K562 (cell line): ENCODE measurements at regions not wholly inside any gene's neighbourhood (a gene's known extent, or its start where the extent isn't known, plus 50 kb on each side); places are given as distances from the start of the nearest gene placed in this dataset.

Experiments used
- ATAC-seq: fragments of 200-7000 bp; cut with Tn5 transposase; 3 replicates; pipeline ENCODE4 v1.9.1; 2020; ENCODE audit warnings: moderate library complexity
- BruUV-seq: library from RNA; stranded (reverse); fragments of 400-500 nt; replicated peaks from 2 replicates; lab custom pipeline; 2021; lab: Mats Ljungman, UMichigan
- CTCF ChIA-PET: fragments of 300-600 bp; formaldehyde crosslinking; extraction: SDS; loops from one replicate; lab custom pipeline; 2021; ENCODE audit warnings: low intra/inter-chr PET ratio; lab: Yijun Ruan, JAX
- POLR2A ChIA-PET: fragments of 300-600, 350-650 bp; sonication (Branson Sonifier 250); formaldehyde crosslinking; extraction: SDS; loops from one replicate; lab custom pipeline; 2021; ENCODE audit warnings: antibody characterized with exemption, inconsistent platforms; lab: Yijun Ruan, JAX
- DNase-seq, 4 experiments: peaks; one replicate each; pipeline versions ENCODE4 v3.0.0 to v3.0.0-alpha.2; 2011 to 2018; ENCODE audit warnings: low spot score in 3 of 4, mixed read lengths in 3 of 4; ENCODE audit errors: extremely low read depth in 1 of 4
- FAIRE-seq: peaks from 2 replicates; lab custom pipeline; 2011; peaks lifted over from hg19 to GRCh38; lab: Jason Lieb, UNC
- H2AFZ ChIP-seq: 2 replicates; pipeline ENCODE4 v1.6.0; 2011; ENCODE audit warnings: low read depth, low read length, control low read depth, inconsistent platforms
- H3K27ac ChIP-seq: fragments of 200-600 bp; 3 replicates; pipeline ENCODE4 v1.8.0; 2011; ENCODE audit warnings: low read depth, mild to moderate bottlenecking, control low read depth, inconsistent platforms, low read length, moderate library complexity, mixed read lengths; ENCODE audit errors: extremely low read depth
- H3K27me3 ChIP-seq, 2 experiments: fragments of 300-600 bp in 1 of 2; 2 replicates in 1 of 2; 3 replicates in 1 of 2; pipeline versions ENCODE4 v1.6.0 to v1.8.0; 2011; ENCODE audit warnings: inconsistent platforms in 2 of 2, low read length in 2 of 2, mild to moderate bottlenecking in 1 of 2, mixed read lengths in 1 of 2, moderate library complexity in 1 of 2; ENCODE audit not compliant: control insufficient read depth in 2 of 2, insufficient read depth in 2 of 2
- H3K36me3 ChIP-seq: fragments of 300-600 bp; 3 replicates; pipeline ENCODE4 v1.8.0; 2011; ENCODE audit warnings: mild to moderate bottlenecking, low read length, inconsistent platforms; ENCODE audit not compliant: control insufficient read depth, insufficient read depth
- H3K4me1 ChIP-seq, 2 experiments: fragments of 200-600 bp in 1 of 2; replicated peaks in 1 of 2; 2 replicates in 1 of 2; 3 replicates in 1 of 2; pipeline versions ENCODE4 v1.5.1 to v1.8.0; 2011; ENCODE audit warnings: inconsistent platforms in 2 of 2, low read length in 2 of 2, mild to moderate bottlenecking in 1 of 2, mixed read lengths in 1 of 2, moderate library complexity in 1 of 2; ENCODE audit not compliant: control insufficient read depth in 2 of 2, insufficient read depth in 2 of 2
- H3K4me2 ChIP-seq: 2 replicates; pipeline ENCODE4 v1.6.1; 2011; ENCODE audit warnings: low read length, control low read depth, inconsistent platforms, mixed read lengths; ENCODE audit not compliant: insufficient read depth
- H3K4me3 ChIP-seq: fragments of 200-600 bp; sonication (generic), shearing (Covaris generic); 2 replicates; pipeline ENCODE4 v1.5.1; 2016; ENCODE audit warnings: control low read depth, inconsistent platforms
- H3K79me2 ChIP-seq: fragments of 200-600 bp; 3 replicates; pipeline ENCODE4 v1.8.0; 2011; ENCODE audit warnings: low read length, inconsistent platforms; ENCODE audit not compliant: control insufficient read depth, insufficient read depth
- H3K9ac ChIP-seq, 2 experiments: 2 replicates each; pipeline versions ENCODE4 v1.6.0 to v1.6.1; 2011; ENCODE audit warnings: low read depth in 2 of 2, low read length in 2 of 2, control low read depth in 1 of 2, inconsistent platforms in 1 of 2, mild to moderate bottlenecking in 1 of 2, mixed read lengths in 1 of 2; ENCODE audit not compliant: insufficient read depth in 1 of 2
- H3K9me1 ChIP-seq: one replicate; pipeline ENCODE4 v1.6.0; 2011; ENCODE audit warnings: inconsistent platforms, mild to moderate bottlenecking, low read length, moderate library complexity; ENCODE audit not compliant: control insufficient read depth, insufficient read depth
- H3K9me3 ChIP-seq: replicated peaks from 2 replicates; pipeline ENCODE4 v1.5.1; 2011; ENCODE audit warnings: low read depth, low read length, inconsistent platforms; ENCODE audit not compliant: control insufficient read depth, insufficient read depth
- H4K20me1 ChIP-seq: replicated peaks from 2 replicates; pipeline ENCODE4 v1.6.1; 2011; ENCODE audit warnings: low read length, inconsistent platforms, mixed read lengths; ENCODE audit not compliant: control insufficient read depth, insufficient read depth
- E2F3 ChIP-seq: fragments of 250-450 bp; sonication (Bioruptor Pico); IDR thresholded peaks from 2 replicates; pipeline ENCODE4 v1.4.0; 2020; ENCODE audit warnings: mild to moderate bottlenecking
- EWSR1 ChIP-seq: fragments of 450-650 bp; IDR thresholded peaks from 2 replicates; pipeline ENCODE4 v1.6.1; 2018; ENCODE audit warnings: borderline replicate concordance, mild to moderate bottlenecking, low read depth, moderate library complexity; ENCODE audit not compliant: partially characterized antibody
- SRSF9 ChIP-seq: fragments of 200-400 bp; formaldehyde crosslinking; IDR thresholded peaks from 2 replicates; pipeline ENCODE4 v1.6.1; 2017; ENCODE audit warnings: low read depth, low read length, borderline replicate concordance
- ZNF316 ChIP-seq: fragments of 450-650 bp; IDR thresholded peaks from 2 replicates; pipeline ENCODE4 v1.6.1; 2016
- ZNF354B ChIP-seq: fragments of 250-450 bp; sonication (Bioruptor Pico); IDR thresholded peaks from 2 replicates; pipeline ENCODE4 v1.4.0; 2020
- ZNF507 ChIP-seq: conservative IDR thresholded peaks from 2 replicates; pipeline ENCODE4 v1.6.1; 2017; ENCODE audit warnings: missing genetic modification characterization, missing compliant biosample characterization
- WGBS: fragments of 100-300 bp; shearing (Covaris generic); methylation state at CpG from one replicate; pipeline ENCODE4 v1.1.6; 2016; ENCODE audit warnings: low coverage, mixed read lengths; ENCODE audit not compliant: insufficient coverage; ENCODE audit errors: missing lambda C conversion rate; 5-methylcytosine and 5-hydroxymethylcytosine counted together
- in situ Hi-C: fragments of 300-500 bp; cut with MboI; formaldehyde crosslinking; loops from 4 replicates; pipeline ENCODE4 v1.15.0; 2018; ENCODE audit warnings: inconsistent platforms, mixed read lengths
- intact Hi-C: fragments of 100-400 bp; cut with micrococcal nuclease; formaldehyde crosslinking; loops from 2 replicates; pipeline ENCODE4 v1.14.2; 2022

DNA sequence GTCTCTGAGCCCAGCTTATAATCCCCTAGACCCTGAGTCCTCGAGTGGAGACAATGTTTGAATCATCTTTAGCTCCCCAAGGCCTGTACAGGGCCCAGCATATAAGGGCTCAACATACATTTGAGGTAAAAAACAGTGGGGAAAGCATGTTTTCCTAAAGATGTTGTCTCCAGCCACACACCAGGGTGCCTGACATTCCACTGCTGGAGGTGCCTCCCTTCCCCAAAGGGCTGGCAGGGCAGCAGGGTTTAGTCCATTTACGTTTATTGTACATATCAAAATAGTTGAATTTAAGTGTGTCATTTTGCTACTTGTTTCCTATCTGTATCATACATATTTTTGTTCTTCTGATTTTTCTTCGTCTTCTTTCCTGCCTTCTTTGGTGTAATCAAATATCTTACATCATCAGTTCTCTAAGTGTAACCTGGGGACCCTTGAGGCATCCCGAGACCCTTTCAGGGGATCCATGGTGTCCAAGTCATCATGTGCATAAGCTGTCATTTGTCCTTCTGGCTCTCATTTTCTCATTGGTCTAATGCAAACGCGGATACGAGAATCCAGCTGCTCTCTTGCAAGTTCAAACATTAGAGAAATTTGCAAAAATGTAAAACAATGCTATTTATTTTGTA, 101.6 kb downstream of the PDGFA start:
- ATAC-seq, result no peak
- CTCF ChIA-PET, result no interaction called here
- H3K9me3 ChIP-seq, result no peaks in the 10 kb centered on the region
- BruUV-seq, result no TSS peak
- peaks cover 26 to 71% of the 10 kb centered on the region in 2 experiments for H3K27me3 ChIP-seq
- no peak overlapping the region for H3K27ac ChIP-seq
- H3K4me2 ChIP-seq, result no peak overlapping the region
- in situ Hi-C loops, result no loop called here
- DNase-seq, result no peak
- H3K79me2 ChIP-seq, result no peaks in the 10 kb centered on the region
- TF ChIP-seq ZNF507 (peak; percentile 98), ZNF354B (CRISPR knock-in tag) (peak; percentile 70; the same call in 1 of the 2 replicates), EWSR1 (no peak), ZNF316 (no peak), E2F3 (CRISPR knock-in tag) (no peak), SRSF9 (no peak)
- TF ChIP-seq, all 486 proteins: peak for 2
- intact Hi-C loops, result no loop called here
- no peak for FAIRE-seq
- H3K4me3 ChIP-seq, result no peak overlapping the region
- H3K9ac ChIP-seq, result no peak overlapping the region
- peaks cover 0 to 30% of the 10 kb centered on the region in 2 experiments; a peak in 2 of 5 replicates for H3K4me1 ChIP-seq
- no peaks in the 10 kb centered on the region for H3K9me1 ChIP-seq
- H3K36me3 ChIP-seq, result no peaks in the 10 kb centered on the region
- POLR2A ChIA-PET, result interaction anchor here (0.8 kb wide), 1 partner anchor 70 kb away, joined by 3 read pairs; no protein-coding TSS in a partner anchor
- H2AFZ ChIP-seq, result no peak overlapping the region
- WGBS, result 1% methylated on average over 7 of the region's 7 CpGs
- no peaks in the 10 kb centered on the region; the same call in 1 of the 2 replicates for H4K20me1 ChIP-seq
